HepG2 (cell line): ENCODE measurements at regions not wholly inside any gene's neighbourhood (a gene's known extent, or its start where the extent isn't known, plus 50 kb on each side); places are given as distances from the start of the nearest gene placed in this dataset.

Experiments used
- ATAC-seq: fragments of 200-7000 bp; cut with Tn5 transposase; 3 replicates; pipeline ENCODE4 v1.9.1; 2020; ENCODE audit warnings: mild to moderate bottlenecking, moderate library complexity
- BruUV-seq: library from RNA; stranded (reverse); fragments of 400-500 nt; replicated peaks from 2 replicates; lab custom pipeline; 2021; lab: Mats Ljungman, UMichigan
- CTCF ChIA-PET: fragments of 300-600 bp; formaldehyde crosslinking; extraction: SDS; loops from one replicate; lab custom pipeline; 2021; ENCODE audit warnings: low total read pairs, inconsistent platforms, low intra/inter-chr PET ratio; lab: Yijun Ruan, JAX
- POLR2A ChIA-PET: fragments of 350-600 bp; sonication (Branson Sonifier 250); formaldehyde crosslinking; loops from one replicate; lab custom pipeline; 2020; ENCODE audit warnings: antibody characterized with exemption, inconsistent platforms; lab: Yijun Ruan, JAX
- DNase-seq: peaks from one replicate; pipeline ENCODE4 v3.0.0-alpha.2; 2015; ENCODE audit warnings: low spot score
- FAIRE-seq: peaks from 3 replicates; lab custom pipeline; 2011; peaks lifted over from hg19 to GRCh38; lab: Jason Lieb, UNC
- H2AFZ ChIP-seq: one replicate; pipeline ENCODE4 v1.6.1; 2011; ENCODE audit warnings: low read length, inconsistent platforms
- H3K27ac ChIP-seq: fragments of 300-600 bp; 3 replicates; pipeline ENCODE4 v1.8.0; 2011; ENCODE audit warnings: mixed run types, mild to moderate bottlenecking, mixed read lengths, low read length, inconsistent platforms; ENCODE audit not compliant: insufficient read depth; ENCODE audit errors: extremely low read length
- H3K27me3 ChIP-seq, 2 experiments: fragments of 200-600 bp in 1 of 2; 2 replicates in 1 of 2; 3 replicates in 1 of 2; pipeline versions ENCODE4 v1.6.0 to v1.8.0; 2011; ENCODE audit warnings: low read length in 2 of 2, mild to moderate bottlenecking in 2 of 2, moderate library complexity in 2 of 2, inconsistent platforms in 1 of 2; ENCODE audit not compliant: insufficient read depth in 2 of 2, control insufficient read depth in 1 of 2
- H3K36me3 ChIP-seq, 2 experiments: fragments of 200-600 bp in 1 of 2; replicated peaks in 1 of 2; 2 replicates in 1 of 2; 3 replicates in 1 of 2; pipeline versions ENCODE4 v1.5.1 to v1.8.0; 2011; ENCODE audit warnings: low read length in 2 of 2, inconsistent platforms in 1 of 2; ENCODE audit not compliant: insufficient read depth in 2 of 2, control insufficient read depth in 1 of 2
- H3K4me1 ChIP-seq: 2 replicates; pipeline ENCODE4 v1.5.1; 2012; ENCODE audit warnings: low read length, inconsistent platforms; ENCODE audit not compliant: insufficient read depth
- H3K4me2 ChIP-seq: 2 replicates; pipeline ENCODE4 v1.6.0; 2011; ENCODE audit warnings: low read depth, low read length, inconsistent platforms
- H3K4me3 ChIP-seq, 3 experiments: fragments of 200-600 bp in 1 of 3; sonication (generic), shearing (Covaris generic) in 1 of 3; replicated peaks in 1 of 3; 2 replicates each; pipeline ENCODE4 v1.5.1; 2011 to 2016; ENCODE audit warnings: low read length in 3 of 3, inconsistent platforms in 2 of 3, low read depth in 2 of 3, mild to moderate bottlenecking in 2 of 3, control low read depth in 1 of 3, mixed read lengths in 1 of 3; ENCODE audit not compliant: insufficient read depth in 1 of 3
- H3K79me2 ChIP-seq: one replicate; pipeline ENCODE4 v1.6.1; 2011; ENCODE audit warnings: low read length, inconsistent platforms; ENCODE audit not compliant: insufficient read depth
- H3K9ac ChIP-seq: 2 replicates; pipeline ENCODE4 v1.6.0; 2011; ENCODE audit warnings: mild to moderate bottlenecking, low read depth, low read length, inconsistent platforms; ENCODE audit not compliant: insufficient read depth
- H3K9me3 ChIP-seq: 2 replicates; pipeline ENCODE4 v1.5.1; 2012; ENCODE audit warnings: mild to moderate bottlenecking, low read length
- H4K20me1 ChIP-seq: 2 replicates; pipeline ENCODE4 v1.6.0; 2011; ENCODE audit warnings: inconsistent platforms, mild to moderate bottlenecking, low read length, moderate library complexity; ENCODE audit not compliant: insufficient read depth
- HCFC1 ChIP-seq: fragments of 150-350 bp; IDR thresholded peaks from 2 replicates; pipeline ENCODE4 v1.6.1; 2014; ENCODE audit warnings: low read depth, low read length
- IRX3 ChIP-seq: sonication (generic); formaldehyde crosslinking; IDR thresholded peaks from 2 replicates; pipeline ENCODE4 v1.8.1; 2023; ENCODE audit warnings: mild to moderate bottlenecking, low read depth, missing genetic modification reagents, borderline replicate concordance
- RAD51 ChIP-seq: fragments of 450-650 bp; IDR thresholded peaks from 2 replicates; pipeline ENCODE4 v1.6.1; 2016; ENCODE audit warnings: borderline replicate concordance
- RFX1 ChIP-seq: fragments of 450-650 bp; IDR thresholded peaks from 2 replicates; pipeline ENCODE4 v1.6.1; 2017
- ZNF10 ChIP-seq: sonication (generic); formaldehyde crosslinking; IDR thresholded peaks from 2 replicates; pipeline ENCODE4 v1.4.0; 2020; ENCODE audit warnings: mild to moderate bottlenecking, low read depth, missing genetic modification reagents, borderline replicate concordance
- WGBS: methylation state at CpG from one replicate; pipeline ENCODE4 v1.1.6; 2017; ENCODE audit warnings: low lambda C conversion rate; 5-methylcytosine and 5-hydroxymethylcytosine counted together
- in situ Hi-C: cut with HindIII; loops from 2 replicates; pipeline ENCODE4 v1.10.0; 2017; ENCODE audit warnings: low pct_unique_long_range_greater_than_20kb; ENCODE audit not compliant: extremely low pct_ligation_motif_present
- intact Hi-C: fragments of 100-400 bp; cut with micrococcal nuclease; formaldehyde crosslinking; loops from one replicate; pipeline ENCODE4 v1.10.0; 2022; ENCODE audit not compliant: unreplicated experiment
- TF ChIP-seq, protein P1 (sequence below), 2 experiments: sonication (generic) in 1 of 2; formaldehyde crosslinking in 1 of 2; IDR thresholded peaks; 2 replicates each; pipeline versions ENCODE4 v1.4.0 to v1.6.1; 2018 to 2020; ENCODE audit warnings: missing genetic modification reagents in 2 of 2, borderline replicate concordance in 1 of 2, low read depth in 1 of 2, mild to moderate bottlenecking in 1 of 2, missing biosample characterization in 1 of 2
- TF ChIP-seq, protein P2 (sequence below): sonication (generic); formaldehyde crosslinking; IDR thresholded peaks from 2 replicates; pipeline ENCODE4 v1.4.0; 2020; ENCODE audit warnings: mild to moderate bottlenecking, low read depth, missing genetic modification reagents
- TF ChIP-seq, protein P3 (sequence below): sonication (generic); formaldehyde crosslinking; IDR thresholded peaks from 2 replicates; pipeline ENCODE4 v1.4.0; 2020; ENCODE audit warnings: missing genetic modification reagents
- TF ChIP-seq, protein P4 (sequence below): IDR thresholded peaks from 2 replicates; pipeline ENCODE4 v1.6.1; 2012; ENCODE audit warnings: low read length, improper control_type of control experiment
- TF ChIP-seq, protein P5 (sequence below): sonication (generic); formaldehyde crosslinking; IDR thresholded peaks from 2 replicates; pipeline ENCODE4 v1.4.0; 2020; ENCODE audit warnings: missing genetic modification reagents, borderline replicate concordance

DNA sequence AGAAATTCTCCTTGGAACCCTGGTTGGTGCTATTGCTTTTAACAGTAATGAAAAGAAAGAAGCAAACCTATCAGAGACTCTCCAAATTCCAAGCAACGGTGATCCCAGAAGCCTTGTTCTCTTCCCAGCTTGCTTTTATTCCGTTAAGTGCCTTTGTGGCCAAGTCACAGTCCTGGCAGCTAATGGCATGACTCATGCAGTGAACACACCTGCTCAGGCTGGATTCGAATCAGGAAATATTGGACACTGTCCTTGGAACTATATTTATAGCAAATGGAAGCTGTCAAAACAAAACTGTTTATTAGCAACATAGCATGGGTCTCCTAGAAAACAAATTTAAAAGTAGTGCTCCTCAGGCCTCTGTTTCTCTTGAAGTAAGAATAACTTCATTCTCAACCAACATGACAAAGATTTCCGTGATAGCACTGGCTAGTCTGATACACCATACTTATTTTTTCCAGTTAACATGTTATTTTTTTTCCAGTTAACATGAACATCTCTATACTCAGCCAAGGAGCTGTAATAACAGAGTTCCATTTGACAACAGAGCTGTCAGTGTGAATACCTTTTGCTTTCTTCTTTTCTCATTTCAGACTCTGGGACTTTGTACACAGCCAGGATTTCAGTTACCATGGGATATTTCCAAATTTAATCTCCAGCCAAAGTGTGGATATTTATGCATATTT is 502.4 kb downstream of the GADD45G start:
- Histone ChIP-seq H2AFZ (no peak overlapping the region), H3K36me3 (no peaks in the 10 kb centered on the region), H4K20me1 (no peaks in the 10 kb centered on the region), H3K4me1 (no peaks in the 10 kb centered on the region), H3K79me2 (no peaks in the 10 kb centered on the region), H3K4me3 (no peak overlapping the region), H3K4me2 (no peak overlapping the region), H3K9ac (no peak overlapping the region), H3K27me3 (no peaks in the 10 kb centered on the region), H3K27ac (no peak overlapping the region), H3K9me3 (no peaks in the 10 kb centered on the region)
- TF ChIP-seq RFX1 (no peak), IRX3 (CRISPR knock-in tag) (no peak), HCFC1 (no peak), ZNF10 (no peak), RAD51 (no peak)
- TF ChIP-seq, protein P1, sequence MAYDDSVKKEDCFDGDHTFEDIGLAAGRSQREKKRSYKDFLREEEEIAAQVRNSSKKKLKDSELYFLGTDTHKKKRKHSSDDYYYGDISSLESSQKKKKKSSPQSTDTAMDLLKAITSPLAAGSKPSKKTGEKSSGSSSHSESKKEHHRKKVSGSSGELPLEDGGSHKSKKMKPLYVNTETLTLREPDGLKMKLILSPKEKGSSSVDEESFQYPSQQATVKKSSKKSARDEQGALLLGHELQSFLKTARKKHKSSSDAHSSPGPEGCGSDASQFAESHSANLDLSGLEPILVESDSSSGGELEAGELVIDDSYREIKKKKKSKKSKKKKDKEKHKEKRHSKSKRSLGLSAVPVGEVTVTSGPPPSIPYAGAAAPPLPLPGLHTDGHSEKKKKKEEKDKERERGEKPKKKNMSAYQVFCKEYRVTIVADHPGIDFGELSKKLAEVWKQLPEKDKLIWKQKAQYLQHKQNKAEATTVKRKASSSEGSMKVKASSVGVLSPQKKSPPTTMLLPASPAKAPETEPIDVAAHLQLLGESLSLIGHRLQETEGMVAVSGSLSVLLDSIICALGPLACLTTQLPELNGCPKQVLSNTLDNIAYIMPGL (CRISPR knock-in tag; IDR thresholded peaks at IDR 0.05; ENCODE audit: borderline replicate concordance in 1 of 2, low read depth in 1 of 2), result no peak
- TF ChIP-seq, protein P2, sequence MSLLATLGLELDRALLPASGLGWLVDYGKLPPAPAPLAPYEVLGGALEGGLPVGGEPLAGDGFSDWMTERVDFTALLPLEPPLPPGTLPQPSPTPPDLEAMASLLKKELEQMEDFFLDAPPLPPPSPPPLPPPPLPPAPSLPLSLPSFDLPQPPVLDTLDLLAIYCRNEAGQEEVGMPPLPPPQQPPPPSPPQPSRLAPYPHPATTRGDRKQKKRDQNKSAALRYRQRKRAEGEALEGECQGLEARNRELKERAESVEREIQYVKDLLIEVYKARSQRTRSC (CRISPR knock-in tag), result no peak
- TF ChIP-seq, protein P3, sequence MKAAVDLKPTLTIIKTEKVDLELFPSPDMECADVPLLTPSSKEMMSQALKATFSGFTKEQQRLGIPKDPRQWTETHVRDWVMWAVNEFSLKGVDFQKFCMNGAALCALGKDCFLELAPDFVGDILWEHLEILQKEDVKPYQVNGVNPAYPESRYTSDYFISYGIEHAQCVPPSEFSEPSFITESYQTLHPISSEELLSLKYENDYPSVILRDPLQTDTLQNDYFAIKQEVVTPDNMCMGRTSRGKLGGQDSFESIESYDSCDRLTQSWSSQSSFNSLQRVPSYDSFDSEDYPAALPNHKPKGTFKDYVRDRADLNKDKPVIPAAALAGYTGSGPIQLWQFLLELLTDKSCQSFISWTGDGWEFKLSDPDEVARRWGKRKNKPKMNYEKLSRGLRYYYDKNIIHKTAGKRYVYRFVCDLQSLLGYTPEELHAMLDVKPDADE (CRISPR knock-in tag), result no peak
- TF ChIP-seq, protein P4, sequence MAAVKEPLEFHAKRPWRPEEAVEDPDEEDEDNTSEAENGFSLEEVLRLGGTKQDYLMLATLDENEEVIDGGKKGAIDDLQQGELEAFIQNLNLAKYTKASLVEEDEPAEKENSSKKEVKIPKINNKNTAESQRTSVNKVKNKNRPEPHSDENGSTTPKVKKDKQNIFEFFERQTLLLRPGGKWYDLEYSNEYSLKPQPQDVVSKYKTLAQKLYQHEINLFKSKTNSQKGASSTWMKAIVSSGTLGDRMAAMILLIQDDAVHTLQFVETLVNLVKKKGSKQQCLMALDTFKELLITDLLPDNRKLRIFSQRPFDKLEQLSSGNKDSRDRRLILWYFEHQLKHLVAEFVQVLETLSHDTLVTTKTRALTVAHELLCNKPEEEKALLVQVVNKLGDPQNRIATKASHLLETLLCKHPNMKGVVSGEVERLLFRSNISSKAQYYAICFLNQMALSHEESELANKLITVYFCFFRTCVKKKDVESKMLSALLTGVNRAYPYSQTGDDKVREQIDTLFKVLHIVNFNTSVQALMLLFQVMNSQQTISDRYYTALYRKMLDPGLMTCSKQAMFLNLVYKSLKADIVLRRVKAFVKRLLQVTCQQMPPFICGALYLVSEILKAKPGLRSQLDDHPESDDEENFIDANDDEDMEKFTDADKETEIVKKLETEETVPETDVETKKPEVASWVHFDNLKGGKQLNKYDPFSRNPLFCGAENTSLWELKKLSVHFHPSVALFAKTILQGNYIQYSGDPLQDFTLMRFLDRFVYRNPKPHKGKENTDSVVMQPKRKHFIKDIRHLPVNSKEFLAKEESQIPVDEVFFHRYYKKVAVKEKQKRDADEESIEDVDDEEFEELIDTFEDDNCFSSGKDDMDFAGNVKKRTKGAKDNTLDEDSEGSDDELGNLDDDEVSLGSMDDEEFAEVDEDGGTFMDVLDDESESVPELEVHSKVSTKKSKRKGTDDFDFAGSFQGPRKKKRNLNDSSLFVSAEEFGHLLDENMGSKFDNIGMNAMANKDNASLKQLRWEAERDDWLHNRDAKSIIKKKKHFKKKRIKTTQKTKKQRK, result no peak
- TF ChIP-seq, protein P5, sequence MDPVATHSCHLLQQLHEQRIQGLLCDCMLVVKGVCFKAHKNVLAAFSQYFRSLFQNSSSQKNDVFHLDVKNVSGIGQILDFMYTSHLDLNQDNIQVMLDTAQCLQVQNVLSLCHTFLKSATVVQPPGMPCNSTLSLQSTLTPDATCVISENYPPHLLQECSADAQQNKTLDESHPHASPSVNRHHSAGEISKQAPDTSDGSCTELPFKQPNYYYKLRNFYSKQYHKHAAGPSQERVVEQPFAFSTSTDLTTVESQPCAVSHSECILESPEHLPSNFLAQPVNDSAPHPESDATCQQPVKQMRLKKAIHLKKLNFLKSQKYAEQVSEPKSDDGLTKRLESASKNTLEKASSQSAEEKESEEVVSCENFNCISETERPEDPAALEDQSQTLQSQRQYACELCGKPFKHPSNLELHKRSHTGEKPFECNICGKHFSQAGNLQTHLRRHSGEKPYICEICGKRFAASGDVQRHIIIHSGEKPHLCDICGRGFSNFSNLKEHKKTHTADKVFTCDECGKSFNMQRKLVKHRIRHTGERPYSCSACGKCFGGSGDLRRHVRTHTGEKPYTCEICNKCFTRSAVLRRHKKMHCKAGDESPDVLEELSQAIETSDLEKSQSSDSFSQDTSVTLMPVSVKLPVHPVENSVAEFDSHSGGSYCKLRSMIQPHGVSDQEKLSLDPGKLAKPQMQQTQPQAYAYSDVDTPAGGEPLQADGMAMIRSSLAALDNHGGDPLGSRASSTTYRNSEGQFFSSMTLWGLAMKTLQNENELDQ (CRISPR knock-in tag), result no peak
- intact Hi-C loops (loop anchor here (10.0 kb wide), 1 partner anchor 372 kb away; no protein-coding TSS in a partner anchor), in situ Hi-C loops (no loop called here)
- WGBS, result 13% methylated on average over 3 of the region's 4 CpGs
- FAIRE-seq (no peak), ATAC-seq (no peak), DNase-seq (no peak)
- CTCF ChIA-PET, result no interaction called here
- no TSS peak for BruUV-seq
- POLR2A ChIA-PET, result no interaction called here
